HCT116 (cell line): ENCODE measurements at regions not wholly inside any gene's neighbourhood (a gene's known extent, or its start where the extent isn't known, plus 50 kb on each side); places are given as distances from the start of the nearest gene placed in this dataset.

Experiments
- ATAC-seq: fragments of 200-7000 bp; cut with Tn5 transposase; 2 replicates; pipeline ENCODE4 v1.9.1; 2020; ENCODE audit warnings: mild to moderate bottlenecking, moderate library complexity
- BruUV-seq: library from RNA; stranded (reverse); fragments of 400-500 nt; replicated peaks from 2 replicates; lab custom pipeline; 2021; lab: Mats Ljungman, UMichigan
- CTCF ChIA-PET: fragments of 300-600 bp; sonication (Branson Sonifier 250); formaldehyde crosslinking; loops from one replicate; lab custom pipeline; 2021; ENCODE audit warnings: antibody characterized with exemption; lab: Charles Lee
- POLR2A ChIA-PET: fragments of 300-600, 350-600 bp; sonication (Branson Sonifier 250); formaldehyde crosslinking; loops from one replicate; lab custom pipeline; 2021; ENCODE audit warnings: antibody characterized with exemption; lab: Charles Lee
- RAD21 ChIA-PET, 2 experiments: fragments of 300-600 bp; sonication (Branson Sonifier 250); formaldehyde crosslinking; loops; one replicate each; lab custom pipeline; 2023; ENCODE audit warnings: low total read pairs in 2 of 2; ENCODE audit not compliant: uncharacterized antibody in 2 of 2, unreplicated experiment in 2 of 2, low non-redundant PET in 1 of 2; lab: Charles Lee
- DNase-seq: peaks from one replicate; pipeline ENCODE4 v3.0.0-alpha.2; 2010; ENCODE audit warnings: low read depth, low spot score
- H2AFZ ChIP-seq: fragments of 200-600 bp; shearing (Covaris generic), sonication (generic); 2 replicates; pipeline ENCODE4 v1.6.1; 2017; ENCODE audit warnings: low read depth, mixed run types, mixed read lengths, antibody characterized with exemption, low read length; ENCODE audit not compliant: poor library complexity, severe bottlenecking
- H3K27ac ChIP-seq: 2 replicates; pipeline ENCODE4 v1.5.1; 2012; ENCODE audit warnings: low read depth, low read length
- H3K27me3 ChIP-seq: fragments of 200-600 bp; sonication (generic); 2 replicates; pipeline ENCODE4 v1.6.1; 2016; ENCODE audit warnings: mixed run types, low read length, mixed read lengths; ENCODE audit not compliant: insufficient read depth
- H3K36me3 ChIP-seq, 2 experiments: fragments of 200-500 bp in 1 of 2; fragments of 200-600 bp in 1 of 2; sonication (Bioruptor generic) in 1 of 2; sonication (generic) in 1 of 2; 2 replicates each; pipeline versions ENCODE4 v1.5.1 to v1.6.1; 2014 to 2016; ENCODE audit warnings: low read length in 2 of 2, inconsistent platforms in 1 of 2, mixed read lengths in 1 of 2, mixed run types in 1 of 2; ENCODE audit not compliant: insufficient read depth in 2 of 2, control insufficient read depth in 1 of 2
- H3K4me1 ChIP-seq, 2 experiments: fragments of 200-600 bp in 1 of 2; sonication (generic) in 1 of 2; 2 replicates each; pipeline versions ENCODE4 v1.5.1 to v1.6.1; 2012 to 2017; ENCODE audit warnings: low read length in 2 of 2, inconsistent platforms in 1 of 2, mild to moderate bottlenecking in 1 of 2, mixed read lengths in 1 of 2, mixed run types in 1 of 2, moderate library complexity in 1 of 2; ENCODE audit not compliant: insufficient read depth in 2 of 2, control insufficient read depth in 1 of 2
- H3K4me2 ChIP-seq: fragments of 200-600 bp; sonication (generic); 2 replicates; pipeline ENCODE4 v1.6.1; 2017; ENCODE audit warnings: mixed run types, low read length, mixed read lengths
- H3K4me3 ChIP-seq, 2 experiments: fragments of 200-600 bp in 1 of 2; sonication (generic) in 1 of 2; replicated peaks in 1 of 2; 2 replicates each; pipeline ENCODE4 v1.5.1; 2011 to 2016; ENCODE audit warnings: low read length in 2 of 2, control low read depth in 1 of 2, low read depth in 1 of 2, mild to moderate bottlenecking in 1 of 2, mixed read lengths in 1 of 2, mixed run types in 1 of 2
- H3K79me2 ChIP-seq: fragments of 200-600 bp; sonication (generic); 2 replicates; pipeline ENCODE4 v1.6.1; 2017; ENCODE audit warnings: mild to moderate bottlenecking, mixed run types, low read length, moderate library complexity, mixed read lengths; ENCODE audit not compliant: insufficient read depth
- H3K9ac ChIP-seq: fragments of 200-600 bp; sonication (generic); 2 replicates; pipeline ENCODE4 v1.6.1; 2016; ENCODE audit warnings: low read length, mixed read lengths
- H3K9me2 ChIP-seq: fragments of 200-600 bp; sonication (generic), shearing (Covaris generic); 2 replicates; pipeline ENCODE4 v1.6.1; 2017; ENCODE audit warnings: mixed run types, mild to moderate bottlenecking, moderate library complexity; ENCODE audit not compliant: insufficient read depth
- H3K9me3 ChIP-seq, 2 experiments: fragments of 200-500 bp in 1 of 2; fragments of 200-600 bp in 1 of 2; sonication (Bioruptor generic) in 1 of 2; sonication (generic) in 1 of 2; 2 replicates each; pipeline ENCODE4 v1.6.1; 2014 to 2017; ENCODE audit warnings: low read length in 2 of 2, mixed read lengths in 2 of 2, inconsistent platforms in 1 of 2, low read depth in 1 of 2, mild to moderate bottlenecking in 1 of 2, mixed run types in 1 of 2, moderate library complexity in 1 of 2; ENCODE audit not compliant: control insufficient read depth in 1 of 2, insufficient read depth in 1 of 2
- H4K20me1 ChIP-seq: fragments of 200-600 bp; sonication (generic), shearing (Covaris generic); 2 replicates; pipeline ENCODE4 v1.6.1; 2017; ENCODE audit warnings: mixed run types, mild to moderate bottlenecking, moderate library complexity; ENCODE audit not compliant: insufficient read depth
- ATF3 ChIP-seq: IDR thresholded peaks from 2 replicates; pipeline ENCODE4 v1.6.1; 2012
- CBX3 ChIP-seq: IDR thresholded peaks from 2 replicates; pipeline ENCODE4 v1.6.1; 2012; ENCODE audit warnings: low read depth
- CEBPB ChIP-seq: IDR thresholded peaks from 2 replicates; pipeline ENCODE4 v1.6.1; 2012; ENCODE audit warnings: low read depth
- ELF1 ChIP-seq: IDR thresholded peaks from 2 replicates; pipeline ENCODE4 v1.6.1; 2012; ENCODE audit warnings: low read depth, borderline replicate concordance
- EZH2phosphoT487 ChIP-seq: fragments of 200-600 bp; IDR thresholded peaks from 2 replicates; pipeline ENCODE4 v1.6.1; 2018; ENCODE audit warnings: antibody characterized with exemption, borderline replicate concordance
- FOSL1 ChIP-seq: IDR thresholded peaks from 2 replicates; pipeline ENCODE4 v1.6.1; 2012; ENCODE audit warnings: low read depth
- MAX ChIP-seq: IDR thresholded peaks from 2 replicates; pipeline ENCODE4 v1.6.1; 2012
- POLR2A ChIP-seq: IDR thresholded peaks from 2 replicates; pipeline ENCODE4 v1.7.0; 2011; ENCODE audit warnings: borderline replicate concordance; ENCODE audit not compliant: insufficient read depth, insufficient read length; ENCODE audit errors: extremely low read depth
- POLR2AphosphoS5 ChIP-seq: IDR thresholded peaks from 2 replicates; pipeline ENCODE4 v1.6.1; 2011; ENCODE audit warnings: mild to moderate bottlenecking, low read depth, low read length, moderate library complexity
- RAD21 ChIP-seq: IDR thresholded peaks from 2 replicates; pipeline ENCODE4 v1.6.1; 2012; ENCODE audit warnings: low read depth, mild to moderate bottlenecking
- TCF7L2 ChIP-seq: IDR thresholded peaks from 2 replicates; pipeline ENCODE4 v1.7.0; 2011; ENCODE audit warnings: borderline replicate concordance, inconsistent platforms; ENCODE audit not compliant: insufficient read depth, insufficient read length; ENCODE audit errors: extremely low read depth
- ZBTB33 ChIP-seq: IDR thresholded peaks from 2 replicates; pipeline ENCODE4 v1.6.1; 2011; ENCODE audit warnings: mild to moderate bottlenecking, low read length, moderate library complexity; ENCODE audit not compliant: insufficient replicate concordance; ENCODE audit errors: extremely low read depth
- ZNF274 ChIP-seq: fragments of 200-500 bp; sonication (Bioruptor generic); IDR thresholded peaks from 2 replicates; pipeline ENCODE4 v1.6.1; 2014; ENCODE audit warnings: mild to moderate bottlenecking, low read depth, low read length, inconsistent platforms
- intact Hi-C: fragments of 100-400 bp; cut with micrococcal nuclease; formaldehyde crosslinking; loops from 2 replicates; pipeline ENCODE4 v1.10.0; 2022

GRCh38 chr6:92822222-92822621, 597.1 kb downstream of the EPHA7 start:
- TF ChIP-seq RAD21 = no peak
- TF ChIP-seq, all 23 proteins: peak for 0
- no peak overlapping the region for H3K9ac ChIP-seq
- ATAC-seq = no peak
- BruUV-seq = no TSS peak
- H3K36me3 ChIP-seq = no peaks in the 10 kb centered on the region
- no peak overlapping the region for H3K4me3 ChIP-seq
- H3K27me3 ChIP-seq = no peaks in the 10 kb centered on the region
- H3K9me3 ChIP-seq = peaks cover 0 to 9% of the 10 kb centered on the region in 2 experiments; a peak in 2 of 4 replicates
- no peaks in the 10 kb centered on the region for H3K79me2 ChIP-seq
- CTCF ChIA-PET = no interaction called here
- no peak overlapping the region for H2AFZ ChIP-seq
- intact Hi-C loops = no loop called here
- H3K27ac ChIP-seq = no peak overlapping the region
- H3K4me2 ChIP-seq = no peak overlapping the region
- RAD21 ChIA-PET = no interaction called here
- DNase-seq = no peak
- H4K20me1 ChIP-seq = no peaks in the 10 kb centered on the region
- POLR2A ChIA-PET = no interaction called here
- H3K4me1 ChIP-seq = no peaks in the 10 kb centered on the region
- H3K9me2 ChIP-seq = no peaks in the 10 kb centered on the region

GRCh38 chr6:92820601-92821000, 598.8 kb downstream of the EPHA7 start:
- Histone ChIP-seq H3K27me3 (no peaks in the 10 kb centered on the region), H3K9me3 (peaks cover 0 to 5% of the 10 kb centered on the region in 2 experiments; a peak in 2 of 4 replicates), H3K27ac (no peak overlapping the region), H4K20me1 (no peaks in the 10 kb centered on the region), H3K4me3 (no peak overlapping the region), H3K36me3 (no peaks in the 10 kb centered on the region), H2AFZ (no peak overlapping the region), H3K79me2 (no peaks in the 10 kb centered on the region), H3K9me2 (no peaks in the 10 kb centered on the region), H3K4me1 (no peaks in the 10 kb centered on the region), H3K4me2 (no peak overlapping the region), H3K9ac (no peak overlapping the region)
- ATAC-seq (no peak), DNase-seq (no peak)
- BruUV-seq = no TSS peak
- CTCF ChIA-PET = no interaction called here
- TF ChIP-seq EZH2phosphoT487 = no peak
- TF ChIP-seq ZBTB33 = no peak
- no peak for TF ChIP-seq TCF7L2
- TF ChIP-seq ELF1 = no peak
- no peak for TF ChIP-seq CBX3
- TF ChIP-seq ATF3 = no peak
- TF ChIP-seq FOSL1 = no peak
- TF ChIP-seq ZNF274 = no peak
- no peak for TF ChIP-seq POLR2A
- TF ChIP-seq POLR2AphosphoS5 = no peak
- no peak for TF ChIP-seq MAX
- no peak for TF ChIP-seq CEBPB
- intact Hi-C loops = no loop called here
- RAD21 ChIA-PET = no interaction called here
- POLR2A ChIA-PET = no interaction called here
